ENCODE measurements at regions not wholly inside any gene's neighbourhood (a gene's known extent, or its start where the extent isn't known, plus 50 kb on each side); places are given as distances from the start of the nearest gene placed in this dataset.
"Not testable (repeated sequence)": the region's sequence is repeated elsewhere in the genome, so short reads cannot be mapped to it uniquely, and the experiment has no call there.

DNA sequence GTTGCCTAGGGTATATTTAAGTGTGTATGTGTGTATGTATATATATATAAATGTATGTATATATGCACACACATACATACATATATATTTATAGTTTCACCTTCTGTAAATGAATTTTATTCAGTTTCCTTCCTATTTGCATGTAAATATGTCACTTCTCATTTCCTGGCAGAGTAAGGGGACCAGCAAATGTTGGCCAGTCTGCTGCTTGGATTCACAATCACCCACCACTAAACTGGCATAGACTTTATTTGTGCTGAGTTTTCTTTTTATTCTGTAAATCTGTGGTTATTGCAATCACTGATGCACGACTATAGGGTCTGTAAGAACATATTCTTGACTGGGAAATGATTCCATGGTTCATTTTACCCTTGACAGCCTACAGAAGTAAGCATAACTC, 640.4 kb upstream of the FAM98A start:
- no peak overlapping the region for H3K27ac ChIP-seq
- TF ChIP-seq, protein P1, sequence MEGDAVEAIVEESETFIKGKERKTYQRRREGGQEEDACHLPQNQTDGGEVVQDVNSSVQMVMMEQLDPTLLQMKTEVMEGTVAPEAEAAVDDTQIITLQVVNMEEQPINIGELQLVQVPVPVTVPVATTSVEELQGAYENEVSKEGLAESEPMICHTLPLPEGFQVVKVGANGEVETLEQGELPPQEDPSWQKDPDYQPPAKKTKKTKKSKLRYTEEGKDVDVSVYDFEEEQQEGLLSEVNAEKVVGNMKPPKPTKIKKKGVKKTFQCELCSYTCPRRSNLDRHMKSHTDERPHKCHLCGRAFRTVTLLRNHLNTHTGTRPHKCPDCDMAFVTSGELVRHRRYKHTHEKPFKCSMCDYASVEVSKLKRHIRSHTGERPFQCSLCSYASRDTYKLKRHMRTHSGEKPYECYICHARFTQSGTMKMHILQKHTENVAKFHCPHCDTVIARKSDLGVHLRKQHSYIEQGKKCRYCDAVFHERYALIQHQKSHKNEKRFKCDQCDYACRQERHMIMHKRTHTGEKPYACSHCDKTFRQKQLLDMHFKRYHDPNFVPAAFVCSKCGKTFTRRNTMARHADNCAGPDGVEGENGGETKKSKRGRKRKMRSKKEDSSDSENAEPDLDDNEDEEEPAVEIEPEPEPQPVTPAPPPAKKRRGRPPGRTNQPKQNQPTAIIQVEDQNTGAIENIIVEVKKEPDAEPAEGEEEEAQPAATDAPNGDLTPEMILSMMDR (conservative IDR thresholded peaks at IDR 0.05): no peak

DNA sequence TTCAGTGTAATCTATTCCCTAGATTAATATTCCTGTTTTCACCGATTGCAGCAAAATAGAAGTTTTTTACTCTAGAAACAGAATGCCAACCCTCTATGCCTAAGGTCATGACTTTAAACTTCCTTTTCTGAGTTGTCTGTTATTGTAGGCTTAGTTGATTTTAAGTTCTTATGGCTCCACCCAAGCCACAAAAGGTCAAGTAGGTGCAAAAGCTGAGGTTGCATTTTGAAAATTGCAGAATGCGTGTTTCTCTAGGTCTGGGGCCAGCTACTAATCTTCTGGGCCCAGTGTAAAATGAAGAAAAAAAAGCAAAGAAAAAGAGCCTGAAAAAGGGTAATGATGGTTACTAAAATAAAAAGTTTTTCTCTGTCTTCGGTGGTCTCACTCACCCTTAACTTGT, 635.7 kb upstream of the FAM98A start:
- H3K27ac ChIP-seq: no peak overlapping the region
- TF ChIP-seq, protein P1 (conservative IDR thresholded peaks at IDR 0.05): no peak

DNA sequence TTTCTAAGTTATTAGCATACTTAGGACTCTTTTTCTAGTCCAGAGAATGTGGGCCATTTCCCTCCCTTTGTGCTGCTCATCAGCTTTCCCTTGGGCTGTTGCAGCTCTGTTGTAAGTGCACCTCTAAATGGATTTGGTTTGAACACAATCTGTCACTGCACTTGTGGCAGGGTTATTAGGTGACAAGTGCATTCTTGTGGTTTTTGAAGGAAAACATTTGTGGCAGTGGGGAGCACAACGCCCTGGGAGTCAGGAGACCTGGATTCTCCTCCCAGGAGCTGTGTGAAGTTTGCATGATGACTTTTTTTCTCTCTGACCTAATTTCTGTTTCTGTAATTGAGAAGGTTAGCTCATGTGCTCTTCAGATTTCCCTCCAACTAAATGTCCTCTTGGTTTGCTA, 630.9 kb upstream of the FAM98A start:
- no peak overlapping the region for H3K27ac ChIP-seq
- TF ChIP-seq, protein P1 (conservative IDR thresholded peaks at IDR 0.05): no peak

DNA sequence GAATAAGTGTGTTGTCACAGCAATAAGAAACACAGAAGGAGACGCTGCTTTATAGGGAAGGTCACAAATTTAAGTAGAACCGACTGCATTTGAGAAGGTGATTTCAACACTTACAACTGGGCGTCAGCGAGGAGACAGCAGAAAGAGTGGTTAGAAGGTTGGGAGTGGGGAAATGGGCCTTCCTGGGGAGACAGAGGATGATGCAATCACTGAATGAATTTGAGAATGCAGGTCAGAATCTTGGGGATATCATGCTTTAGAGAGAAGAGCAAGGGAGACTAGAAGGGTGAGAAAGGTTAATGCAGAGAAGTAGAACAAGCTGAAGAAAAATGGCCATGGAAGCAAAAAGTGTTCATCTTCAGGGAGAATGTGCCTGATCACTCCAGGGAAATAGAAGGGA, 616.1 kb upstream of the FAM98A start:
- no peak overlapping the region for H3K27ac ChIP-seq
- TF ChIP-seq, protein P1 (conservative IDR thresholded peaks at IDR 0.05): no peak

DNA sequence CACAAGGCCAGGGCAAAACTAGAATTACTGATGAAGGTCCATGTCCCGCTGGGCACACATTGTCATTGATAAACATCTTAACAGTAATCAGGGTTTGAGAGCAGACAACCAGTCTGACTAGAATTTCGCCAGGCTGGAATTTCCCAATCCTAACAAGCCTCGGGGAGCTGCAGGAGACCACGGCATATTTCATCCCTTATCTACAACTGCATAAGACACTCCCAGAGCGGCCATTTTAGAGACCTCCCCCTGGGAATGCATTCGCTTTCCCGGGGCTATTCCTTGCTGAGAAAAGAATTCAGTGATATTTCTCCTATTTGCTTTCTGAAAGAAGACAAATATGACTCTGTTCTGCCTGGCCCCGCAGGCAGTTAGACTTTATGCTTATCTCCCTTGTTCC, 611.3 kb upstream of the FAM98A start:
- not testable (repeated sequence) for H3K27ac ChIP-seq

DNA sequence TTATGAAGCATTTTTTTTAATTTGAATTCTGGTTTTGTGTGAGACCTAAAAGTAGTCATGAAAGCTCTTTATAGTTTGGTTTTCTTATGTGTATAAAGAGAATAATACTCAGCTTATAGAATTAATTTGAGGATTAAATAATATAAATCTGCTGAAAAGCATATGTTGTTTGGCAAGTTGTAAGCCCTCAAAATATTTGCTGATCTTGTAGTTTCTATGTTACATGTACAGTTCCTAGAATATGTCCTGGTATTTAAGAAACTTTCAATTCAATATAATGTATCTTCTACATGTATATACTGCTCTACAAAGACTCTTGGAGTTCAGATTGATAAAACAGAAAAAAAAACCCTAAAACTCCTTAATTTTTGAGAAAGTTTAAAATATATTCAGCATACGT, 605.5 kb upstream of the FAM98A start:
- H3K27ac ChIP-seq: no peak overlapping the region
- TF ChIP-seq, protein P1 (conservative IDR thresholded peaks at IDR 0.05): no peak

DNA sequence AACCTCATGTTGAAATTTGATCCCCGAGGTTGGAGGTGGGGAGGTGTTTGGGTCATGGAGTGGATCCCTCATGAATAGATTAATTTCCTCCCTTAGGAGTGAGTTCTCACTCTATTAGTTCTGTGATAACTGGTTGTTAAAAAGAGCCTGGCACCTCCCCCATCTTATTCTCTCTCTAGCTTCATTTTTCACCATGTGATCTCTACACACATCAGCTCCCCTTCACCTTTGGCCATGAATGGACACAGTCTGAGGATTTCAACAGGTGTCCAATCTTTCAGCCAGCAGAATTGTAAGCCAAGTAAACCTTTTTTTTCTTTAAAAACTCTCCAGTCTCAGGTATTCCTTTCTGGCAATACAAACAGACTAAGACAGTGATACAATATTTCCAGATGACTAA, 602.0 kb upstream of the FAM98A start:
- H3K27ac ChIP-seq: no peak overlapping the region
- TF ChIP-seq, protein P1 (conservative IDR thresholded peaks at IDR 0.05): no peak

DNA sequence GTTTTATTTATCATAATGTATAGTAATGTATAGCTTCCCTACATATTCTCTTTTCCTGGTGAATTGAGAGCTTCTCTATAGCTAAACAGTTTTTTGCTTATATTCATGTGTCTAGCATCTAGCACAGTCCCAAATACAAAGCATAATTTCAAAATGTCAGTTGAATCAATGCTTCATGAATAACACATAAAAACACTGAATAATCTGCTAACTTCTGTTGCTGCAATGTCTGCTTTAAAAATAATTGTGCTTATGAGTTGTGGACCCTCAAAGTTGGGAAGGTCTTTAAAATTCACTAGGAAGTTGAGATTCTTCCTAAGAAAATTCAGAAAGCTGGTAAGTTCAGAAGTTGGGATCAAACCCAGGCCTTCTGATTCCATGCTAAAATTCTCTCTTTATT, 600.9 kb upstream of the FAM98A start:
- TF ChIP-seq, protein P1 (conservative IDR thresholded peaks at IDR 0.05): no peak
- no peak overlapping the region for H3K27ac ChIP-seq

Data from VCaP (cell line).